Uterus (tissue), 3 donors: ENCODE measurements at regions not wholly inside any gene's neighbourhood (a gene's known extent, or its start where the extent isn't known, plus 50 kb on each side); places are given as distances from the start of the nearest gene placed in this dataset.
"Not testable (repeated sequence)": the region's sequence is repeated elsewhere in the genome, so short reads cannot be mapped to it uniquely, and the experiment has no call there.

Experiments used
- DNase-seq, 2 donors: peaks; one replicate each; pipeline ENCODE4 v3.0.0-alpha.2; 2019 to 2020
- H3K27ac ChIP-seq, 2 donors: fragments of 200-600 bp; sonication (generic); 1 replicate in 1 of 2; 2 replicates in 1 of 2; pipeline ENCODE4 v1.5.1; 2016 to 2018
- H3K27me3 ChIP-seq, 2 donors: fragments of 200-600 bp; sonication (generic); one replicate each; pipeline ENCODE4 v1.5.1; 2018 to 2019; ENCODE audit warnings: control low read depth in 1 of 2
- H3K36me3 ChIP-seq, 2 donors: fragments of 200-600 bp; sonication (generic); one replicate each; pipeline ENCODE4 v1.5.1; 2019; ENCODE audit warnings: control low read depth in 1 of 2
- H3K4me1 ChIP-seq, 2 donors: fragments of 200-600 bp; sonication (generic); one replicate each; pipeline ENCODE4 v1.5.1; 2018 to 2019; ENCODE audit warnings: control low read depth in 1 of 2
- H3K4me3 ChIP-seq, 2 donors: fragments of 200-600 bp; sonication (generic); 1 replicate in 1 of 2; 2 replicates in 1 of 2; pipeline ENCODE4 v1.5.1; 2018 to 2019; ENCODE audit warnings: mild to moderate bottlenecking in 1 of 2
- H3K9me3 ChIP-seq, 2 donors: fragments of 200-600 bp; sonication (generic); one replicate each; pipeline ENCODE4 v1.5.1; 2019; ENCODE audit warnings: control low read depth in 1 of 2
- POLR2A ChIP-seq, 2 donors: fragments of 450-650 bp; IDR thresholded peaks; one replicate each; pipeline ENCODE4 v1.6.1; 2016; ENCODE audit warnings: antibody characterized with exemption in 2 of 2, mild to moderate bottlenecking in 1 of 2, moderate library complexity in 1 of 2
- intact Hi-C: fragments of 100-400 bp; cut with DNase I; formaldehyde crosslinking; loops from one replicate; pipeline ENCODE4 v1.15.1; 2023; ENCODE audit warnings: low total_unique reads
- TF ChIP-seq, protein P1 (sequence below), 4 experiments: fragments of 200-600 bp in 2 of 4; fragments of 450-650 bp in 2 of 4; sonication (generic) in 2 of 4; IDR thresholded peaks; one replicate each; pipeline ENCODE4 v1.5.1; 2016 to 2019; ENCODE audit warnings: antibody characterized with exemption in 4 of 4, mild to moderate bottlenecking in 2 of 4, moderate library complexity in 1 of 4
- donor health status: DM: yes; HTN: yes; CAD: no.

GRCh38 chr7:49022448-49022847, 98.1 kb downstream of the CDC14C start:
- no peaks in the 10 kb centered on the region for H3K4me1 ChIP-seq
- H3K9me3 ChIP-seq, result no peaks in the 10 kb centered on the region
- intact Hi-C loops, result no loop called here
- no peak for DNase-seq
- no peak overlapping the region for H3K27ac ChIP-seq
- no peaks in the 10 kb centered on the region for H3K27me3 ChIP-seq
- no peak overlapping the region for H3K4me3 ChIP-seq
- no peaks in the 10 kb centered on the region for H3K36me3 ChIP-seq
- TF ChIP-seq, protein P1, sequence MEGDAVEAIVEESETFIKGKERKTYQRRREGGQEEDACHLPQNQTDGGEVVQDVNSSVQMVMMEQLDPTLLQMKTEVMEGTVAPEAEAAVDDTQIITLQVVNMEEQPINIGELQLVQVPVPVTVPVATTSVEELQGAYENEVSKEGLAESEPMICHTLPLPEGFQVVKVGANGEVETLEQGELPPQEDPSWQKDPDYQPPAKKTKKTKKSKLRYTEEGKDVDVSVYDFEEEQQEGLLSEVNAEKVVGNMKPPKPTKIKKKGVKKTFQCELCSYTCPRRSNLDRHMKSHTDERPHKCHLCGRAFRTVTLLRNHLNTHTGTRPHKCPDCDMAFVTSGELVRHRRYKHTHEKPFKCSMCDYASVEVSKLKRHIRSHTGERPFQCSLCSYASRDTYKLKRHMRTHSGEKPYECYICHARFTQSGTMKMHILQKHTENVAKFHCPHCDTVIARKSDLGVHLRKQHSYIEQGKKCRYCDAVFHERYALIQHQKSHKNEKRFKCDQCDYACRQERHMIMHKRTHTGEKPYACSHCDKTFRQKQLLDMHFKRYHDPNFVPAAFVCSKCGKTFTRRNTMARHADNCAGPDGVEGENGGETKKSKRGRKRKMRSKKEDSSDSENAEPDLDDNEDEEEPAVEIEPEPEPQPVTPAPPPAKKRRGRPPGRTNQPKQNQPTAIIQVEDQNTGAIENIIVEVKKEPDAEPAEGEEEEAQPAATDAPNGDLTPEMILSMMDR (IDR thresholded peaks at IDR 0.05), result no peak
- no peak for TF ChIP-seq POLR2A (IDR thresholded peaks at IDR 0.05)

DNA sequence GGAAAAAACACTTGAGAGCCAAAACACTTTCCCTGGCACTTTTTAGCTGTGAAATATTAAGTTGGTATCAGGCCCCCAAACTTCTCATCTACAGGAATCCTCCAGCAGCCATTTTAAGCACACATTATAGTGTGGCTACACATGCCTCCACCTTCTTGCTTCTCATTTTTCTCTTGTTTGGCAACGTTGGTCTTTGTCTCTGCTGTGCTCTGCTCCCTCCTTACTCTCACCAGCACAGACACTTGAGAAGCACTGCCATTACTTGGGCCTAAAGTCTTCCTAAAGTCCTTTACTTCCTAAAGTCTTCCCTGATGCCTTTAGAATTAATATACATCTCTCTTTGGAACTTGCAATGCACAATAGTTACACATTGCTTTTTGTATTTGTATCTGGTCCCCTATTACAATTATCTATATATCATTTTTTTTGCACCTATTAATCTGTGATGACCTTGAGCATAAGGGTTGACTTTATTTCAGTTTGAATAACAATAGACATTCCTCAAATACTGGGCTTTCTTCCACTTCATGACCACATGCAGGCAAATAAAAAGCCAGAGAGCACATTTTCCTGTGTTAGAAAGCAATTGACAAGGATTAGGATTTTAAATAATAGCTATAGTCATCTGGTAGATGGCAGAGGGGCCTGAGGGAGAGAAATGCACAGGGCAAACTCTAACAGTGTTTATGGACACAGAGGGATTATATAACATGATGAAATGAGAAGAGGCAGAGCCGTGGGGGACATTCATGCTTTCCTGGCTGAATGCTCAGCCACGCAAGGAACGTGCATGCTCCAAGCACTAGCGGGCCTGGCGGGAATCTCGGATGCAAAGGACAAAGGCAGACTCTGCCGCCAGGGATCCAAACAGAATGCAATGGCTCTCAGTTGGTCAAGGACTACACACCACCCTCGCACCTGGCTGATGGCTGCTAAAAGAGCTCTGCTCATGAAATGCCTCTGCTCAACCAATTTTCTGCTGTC, 99.3 kb downstream of the CDC14C start:
- Histone ChIP-seq H3K27ac (no peak overlapping the region), H3K27me3 (no peaks in the 10 kb centered on the region), H3K4me3 (no peak overlapping the region), H3K36me3 (no peaks in the 10 kb centered on the region), H3K4me1 (no peaks in the 10 kb centered on the region), H3K9me3 (no peaks in the 10 kb centered on the region)
- TF ChIP-seq, protein P1 (IDR thresholded peaks at IDR 0.05), result no peak
- no peak for TF ChIP-seq POLR2A (IDR thresholded peaks at IDR 0.05)
- no peak for DNase-seq
- intact Hi-C loops, result no loop called here

GRCh38 chr7:49030221-49030620, 105.9 kb downstream of the CDC14C start:
- TF ChIP-seq, protein P1 (IDR thresholded peaks at IDR 0.05), result no peak
- no peak for TF ChIP-seq POLR2A (IDR thresholded peaks at IDR 0.05)
- Histone ChIP-seq H3K4me3 (no peak overlapping the region), H3K9me3 (no peaks in the 10 kb centered on the region), H3K27ac (no peak overlapping the region), H3K36me3 (peaks cover 0 to 2% of the 10 kb centered on the region in 2 donors), H3K27me3 (no peaks in the 10 kb centered on the region), H3K4me1 (no peaks in the 10 kb centered on the region)
- no peak for DNase-seq
- intact Hi-C loops, result no loop called here

DNA sequence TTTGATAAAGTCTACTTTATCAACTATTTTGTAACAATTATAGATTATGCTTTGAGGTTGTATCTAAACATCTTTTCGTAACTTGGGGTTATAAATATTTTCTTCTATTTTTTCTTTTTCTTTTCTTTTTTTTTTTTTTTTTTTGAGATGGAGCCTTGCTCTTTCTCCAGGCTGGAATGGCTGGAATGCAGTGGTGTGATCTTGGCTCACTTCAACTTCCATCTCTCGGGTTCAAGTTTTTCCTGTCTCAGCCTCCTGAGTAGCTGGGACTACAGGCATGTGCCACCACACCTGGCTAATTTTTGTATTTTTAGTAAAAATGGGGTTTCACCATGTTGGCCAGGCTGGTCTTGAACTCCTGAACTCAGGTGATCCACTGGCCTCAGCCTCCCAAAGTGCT, 108.8 kb downstream of the CDC14C start:
- H3K4me3 ChIP-seq, H3K36me3 ChIP-seq, H3K27me3 ChIP-seq, intact Hi-C loops, DNase-seq, H3K27ac ChIP-seq, H3K4me1 ChIP-seq, H3K9me3 ChIP-seq: not testable (repeated sequence)

DNA sequence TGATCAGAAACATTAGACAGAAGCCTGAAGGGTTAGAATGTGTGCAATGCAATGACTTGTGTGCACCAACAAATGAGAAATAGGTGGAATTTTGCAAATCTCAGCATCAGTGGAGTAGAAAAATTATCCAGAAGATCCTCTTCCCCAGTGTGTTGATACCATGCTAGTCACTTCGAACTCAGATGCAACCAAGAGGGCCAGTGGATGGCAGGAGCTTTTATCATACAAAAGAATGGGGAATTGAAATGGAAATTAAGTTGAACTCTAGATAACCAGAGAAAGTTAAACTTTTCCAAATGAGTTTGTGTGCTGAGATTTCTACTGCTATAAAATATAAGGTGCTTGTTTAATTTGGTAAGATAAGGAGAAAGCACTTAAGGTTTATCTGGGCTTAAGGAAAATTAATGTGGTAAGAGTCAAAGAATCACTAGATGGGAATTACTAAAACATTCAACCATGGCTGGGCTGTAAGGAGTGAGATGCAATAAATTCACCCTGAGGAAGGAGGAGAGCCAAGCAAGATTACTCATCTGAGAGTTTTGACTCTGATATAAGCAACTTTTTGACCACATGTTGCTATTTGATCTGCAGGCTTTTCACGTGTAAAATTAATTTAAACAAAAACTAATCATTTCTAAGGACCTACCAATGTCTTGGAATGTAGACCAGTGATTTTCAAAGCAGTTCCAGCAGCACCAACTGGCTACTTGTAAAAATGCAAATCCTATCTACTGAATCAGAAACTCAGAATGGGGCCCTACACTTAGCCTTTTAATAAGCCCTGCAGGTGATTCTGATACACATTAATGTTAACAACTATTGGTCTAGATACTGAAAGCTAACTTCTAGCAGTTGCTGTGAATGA, 113.2 kb downstream of the CDC14C start:
- H3K27me3 ChIP-seq, result no peaks in the 10 kb centered on the region
- H3K4me1 ChIP-seq, result no peaks in the 10 kb centered on the region
- no peak overlapping the region for H3K27ac ChIP-seq
- intact Hi-C loops, result no loop called here
- no peak overlapping the region for H3K4me3 ChIP-seq
- no peak for DNase-seq
- no peaks in the 10 kb centered on the region for H3K9me3 ChIP-seq
- TF ChIP-seq, protein P1 (IDR thresholded peaks at IDR 0.05), result no peak
- no peak for TF ChIP-seq POLR2A (IDR thresholded peaks at IDR 0.05)
- peaks cover 0 to 2% of the 10 kb centered on the region in 2 donors for H3K36me3 ChIP-seq
